Stimulated activated naive CD8-positive, alpha-beta T cell treated with anti-CD3 and anti-CD28 coated beads, Interleukin-15, amount 100 ng/mL, for 72 hours (primary cell): ENCODE measurements at regions not wholly inside any gene's neighbourhood (a gene's known extent, or its start where the extent isn't known, plus 50 kb on each side); places are given as distances from the start of the nearest gene placed in this dataset.

Experiments used
- ATAC-seq: fragments of 150-1000 bp; cut with Tn5 transposase; 2 replicates; pipeline ENCODE4 v1.10.0; 2021; ENCODE audit warnings: mild to moderate bottlenecking, moderate library complexity
- DNase-seq, 2 donors: peaks; one replicate each; pipeline ENCODE4 v3.0.0; 2021 to 2022
- H3K27ac Mint-ChIP-seq, 2 donors: one replicate each; pipeline ENCODE4 v1.8.0; 2022; ENCODE audit warnings: mild to moderate bottlenecking in 2 of 2, mixed read lengths in 2 of 2, moderate library complexity in 2 of 2
- H3K27me3 Mint-ChIP-seq: one replicate; pipeline ENCODE4 v1.8.0; 2022; ENCODE audit warnings: mixed read lengths
- H3K4me1 Mint-ChIP-seq: one replicate; pipeline ENCODE4 v1.8.0; 2022; ENCODE audit warnings: mild to moderate bottlenecking, mixed read lengths
- H3K4me3 Mint-ChIP-seq, 2 donors: one replicate each; pipeline ENCODE4 v1.8.0; 2022; ENCODE audit warnings: mild to moderate bottlenecking in 2 of 2, mixed read lengths in 2 of 2, moderate library complexity in 1 of 2
- H3K9me3 Mint-ChIP-seq, 2 donors: one replicate each; pipeline ENCODE4 v1.8.0; 2022; ENCODE audit warnings: mixed read lengths in 2 of 2

DNA sequence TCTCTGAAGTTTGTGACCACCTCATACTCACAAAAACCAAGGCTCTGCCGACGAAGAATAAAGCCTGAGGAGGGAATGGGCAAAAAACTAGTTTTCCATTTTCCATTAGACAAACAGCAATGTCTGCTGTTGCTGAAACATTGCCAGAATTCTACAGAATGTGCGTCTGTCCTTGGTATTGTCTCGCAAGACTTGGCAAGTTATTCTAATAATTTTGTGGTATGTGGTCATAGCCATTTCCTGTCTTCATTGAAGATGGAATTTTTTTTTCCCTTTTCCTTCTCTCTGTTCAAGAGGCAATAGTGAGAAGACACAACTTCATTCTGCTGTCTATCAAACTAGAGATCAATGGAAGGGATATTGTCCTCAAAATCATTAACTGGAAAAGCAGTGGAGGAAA, 296.1 kb downstream of the RND3 start:
- no peak for DNase-seq
- Mint-ChIP-seq H3K27ac (no peak overlapping the region), H3K9me3 (peaks cover 0 to 6% of the 10 kb centered on the region in 2 donors), H3K4me3 (no peak overlapping the region), H3K27me3 (no peaks in the 10 kb centered on the region), H3K4me1 (no peaks in the 10 kb centered on the region)
- ATAC-seq = no peak

DNA sequence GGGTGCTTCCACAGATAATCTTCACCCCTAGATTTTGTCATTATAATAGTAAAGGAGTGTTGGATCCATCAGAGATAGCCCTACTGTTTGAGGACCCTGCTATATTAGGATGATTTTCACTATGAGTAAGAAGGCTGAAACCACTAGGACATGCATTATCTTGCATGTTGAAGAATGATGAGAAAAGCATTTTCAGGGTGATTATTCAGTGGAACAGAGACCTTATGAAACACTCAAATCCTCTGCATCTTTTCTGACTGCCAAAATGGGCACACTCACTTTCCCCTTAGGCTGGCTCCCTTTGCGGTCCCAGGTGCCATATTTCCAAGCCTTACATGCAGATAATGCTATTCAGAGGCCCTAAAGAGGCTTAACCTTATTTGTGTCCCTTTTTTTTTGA, 296.9 kb downstream of the RND3 start:
- no peaks in the 10 kb centered on the region for H3K4me1 Mint-ChIP-seq
- ATAC-seq (no peak), DNase-seq (no peak)
- H3K9me3 Mint-ChIP-seq = no peaks in the 10 kb centered on the region
- H3K27ac Mint-ChIP-seq = no peak overlapping the region
- H3K27me3 Mint-ChIP-seq = no peaks in the 10 kb centered on the region
- H3K4me3 Mint-ChIP-seq = no peak overlapping the region

DNA sequence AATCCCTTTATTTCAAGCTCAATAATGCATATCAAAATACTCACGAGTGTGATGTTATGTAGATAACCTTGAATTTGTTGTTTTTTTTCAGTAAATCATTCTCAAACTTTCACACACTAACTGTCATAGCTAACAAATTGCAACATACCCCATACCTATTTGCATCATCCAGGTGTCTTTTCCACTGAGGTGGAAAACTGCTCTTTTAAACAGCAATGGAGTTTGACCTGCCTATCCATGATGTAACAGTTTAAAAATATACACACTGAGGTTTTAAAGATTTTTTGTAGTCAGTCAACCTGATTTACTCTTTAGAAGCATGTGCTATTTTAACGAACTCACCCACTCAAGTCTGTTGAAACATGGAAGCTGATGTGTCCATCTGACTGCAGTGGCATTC, 298.7 kb downstream of the RND3 start:
- no peaks in the 10 kb centered on the region for H3K27me3 Mint-ChIP-seq
- no peak for ATAC-seq

DNA sequence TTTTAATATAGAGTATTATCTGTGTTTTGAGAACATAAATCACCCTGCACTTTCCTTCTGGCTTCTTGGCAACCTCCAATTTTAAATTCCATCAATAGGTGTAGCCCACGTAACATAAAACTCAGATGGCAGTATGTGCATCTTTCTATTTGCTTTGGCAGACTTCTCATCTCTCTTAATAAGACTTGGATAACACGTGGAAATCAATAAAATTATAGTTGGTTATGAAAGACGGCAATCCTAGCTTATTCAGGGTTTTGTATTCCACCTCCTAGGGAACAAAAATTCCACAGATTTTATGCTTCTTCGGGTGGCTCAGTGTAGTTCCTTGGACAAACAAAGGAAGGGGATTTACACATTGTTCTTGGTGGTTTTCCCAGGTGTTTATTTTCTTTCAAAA, 299.3 kb downstream of the RND3 start:
- Mint-ChIP-seq H3K27me3 (no peaks in the 10 kb centered on the region), H3K9me3 (peaks cover 0 to 7% of the 10 kb centered on the region in 2 donors), H3K4me3 (no peak overlapping the region), H3K4me1 (no peaks in the 10 kb centered on the region), H3K27ac (no peak overlapping the region)
- DNase-seq = no peak
- no peak for ATAC-seq

More for the DNA sequence above, 298.7 kb downstream of the RND3 start:
- peaks cover 0 to 7% of the 10 kb centered on the region in 2 donors for H3K9me3 Mint-ChIP-seq
- no peaks in the 10 kb centered on the region for H3K4me1 Mint-ChIP-seq
- no peak overlapping the region for H3K4me3 Mint-ChIP-seq
- no peak for DNase-seq
- no peak overlapping the region for H3K27ac Mint-ChIP-seq

DNA sequence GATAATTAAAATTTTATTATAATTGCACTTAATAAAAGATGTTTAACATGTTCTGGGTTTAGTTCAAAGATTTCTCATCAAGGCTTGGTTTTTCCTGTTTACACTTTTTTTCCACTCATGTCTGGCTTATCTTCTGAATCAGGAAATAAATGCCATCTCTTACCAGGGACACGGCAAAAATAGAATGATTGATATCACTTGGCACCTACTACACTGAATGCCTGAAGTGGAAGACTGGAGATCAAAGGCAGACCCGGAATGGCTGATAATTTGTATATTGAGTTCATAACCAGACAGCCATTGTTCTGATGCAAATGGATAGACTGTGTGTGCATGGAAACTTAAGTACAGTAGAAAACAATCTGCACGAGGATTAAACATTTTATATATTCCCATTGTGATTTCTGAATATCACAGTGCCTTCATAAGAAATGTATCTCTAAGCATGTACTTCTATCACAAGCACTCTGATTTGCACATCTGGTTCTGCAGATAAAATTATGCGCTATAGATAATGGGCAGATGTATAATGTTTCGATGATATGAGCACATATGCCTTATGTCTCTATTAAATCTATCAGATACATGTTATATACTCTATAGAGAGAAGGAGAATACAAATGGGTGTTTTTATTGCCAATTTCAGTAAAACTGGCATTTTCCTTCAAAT, 304.8 kb downstream of the RND3 start:
- DNase-seq (no peak), ATAC-seq (no peak)
- Mint-ChIP-seq H3K4me3 (no peak overlapping the region), H3K9me3 (peaks cover 0 to 7% of the 10 kb centered on the region in 2 donors), H3K27ac (no peak overlapping the region), H3K4me1 (no peaks in the 10 kb centered on the region), H3K27me3 (no peaks in the 10 kb centered on the region)

GRCh38 chr2:150178591-150178990, 308.9 kb downstream of the RND3 start:
- DNase-seq = no peak
- no peak for ATAC-seq
- Mint-ChIP-seq H3K4me3 (no peak overlapping the region), H3K27me3 (no peaks in the 10 kb centered on the region), H3K27ac (no peak overlapping the region), H3K9me3 (no peaks in the 10 kb centered on the region), H3K4me1 (no peaks in the 10 kb centered on the region)

GRCh38 chr2:150174971-150175421, 312.5 kb downstream of the RND3 start:
- no peaks in the 10 kb centered on the region for H3K27me3 Mint-ChIP-seq
- no peak overlapping the region for H3K27ac Mint-ChIP-seq
- H3K4me1 Mint-ChIP-seq = no peaks in the 10 kb centered on the region
- H3K9me3 Mint-ChIP-seq = peaks cover 6 to 18% of the 10 kb centered on the region in 2 donors
- ATAC-seq (no peak), DNase-seq (no peak)
- no peak overlapping the region for H3K4me3 Mint-ChIP-seq

- no peaks in the 10 kb centered on the region for H3K27me3 Mint-ChIP-seq
- H3K27ac Mint-ChIP-seq = no peak overlapping the region
- no peak overlapping the region for H3K4me3 Mint-ChIP-seq
- peaks cover 10 to 21% of the 10 kb centered on the region in 2 donors for H3K9me3 Mint-ChIP-seq
- no peak for DNase-seq
- H3K4me1 Mint-ChIP-seq = no peaks in the 10 kb centered on the region
- ATAC-seq = no peak
Measured at GRCh38 chr2:150174056-150174805, 313.2 kb downstream of the RND3 start.

DNA sequence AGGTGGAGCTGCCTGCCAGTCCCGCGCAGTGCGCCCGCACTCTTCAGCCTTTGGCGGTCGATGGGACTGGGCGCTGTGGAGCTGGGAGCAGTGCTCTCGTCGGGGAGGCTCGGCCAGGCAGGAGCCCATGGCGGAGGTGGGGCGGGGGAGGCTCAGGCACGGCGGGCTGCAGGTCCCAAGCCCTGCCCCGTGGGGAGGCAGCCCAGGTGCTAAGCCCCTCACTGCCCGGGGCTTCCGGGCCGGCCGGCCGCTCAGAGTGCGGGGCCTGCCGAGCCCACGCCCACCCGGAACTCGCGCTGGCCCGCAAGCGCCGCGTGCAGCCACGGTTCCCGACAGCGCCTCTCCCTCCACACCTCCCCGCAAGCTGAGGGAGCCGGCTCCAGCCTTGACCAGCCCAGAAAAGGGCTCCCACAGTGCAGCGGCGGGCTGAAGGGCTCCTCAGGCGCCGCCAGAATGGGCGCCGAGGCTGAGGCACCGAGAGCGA, 316.4 kb downstream of the RND3 start:
- Mint-ChIP-seq H3K9me3 (peaks cover 10 to 21% of the 10 kb centered on the region in 2 donors), H3K27me3 (no peaks in the 10 kb centered on the region), H3K4me3 (no peak overlapping the region), H3K4me1 (no peaks in the 10 kb centered on the region), H3K27ac (no peak overlapping the region)
- peak; percentile 42 for ATAC-seq
- DNase-seq = no peak

GRCh38 chr2:150169237-150169629, 318.2 kb downstream of the RND3 start:
- ATAC-seq (no peak), DNase-seq (no peak)
- Mint-ChIP-seq H3K27me3 (no peaks in the 10 kb centered on the region), H3K27ac (no peak overlapping the region), H3K9me3 (peaks cover 10 to 21% of the 10 kb centered on the region in 2 donors), H3K4me3 (no peak overlapping the region), H3K4me1 (no peaks in the 10 kb centered on the region)

DNA sequence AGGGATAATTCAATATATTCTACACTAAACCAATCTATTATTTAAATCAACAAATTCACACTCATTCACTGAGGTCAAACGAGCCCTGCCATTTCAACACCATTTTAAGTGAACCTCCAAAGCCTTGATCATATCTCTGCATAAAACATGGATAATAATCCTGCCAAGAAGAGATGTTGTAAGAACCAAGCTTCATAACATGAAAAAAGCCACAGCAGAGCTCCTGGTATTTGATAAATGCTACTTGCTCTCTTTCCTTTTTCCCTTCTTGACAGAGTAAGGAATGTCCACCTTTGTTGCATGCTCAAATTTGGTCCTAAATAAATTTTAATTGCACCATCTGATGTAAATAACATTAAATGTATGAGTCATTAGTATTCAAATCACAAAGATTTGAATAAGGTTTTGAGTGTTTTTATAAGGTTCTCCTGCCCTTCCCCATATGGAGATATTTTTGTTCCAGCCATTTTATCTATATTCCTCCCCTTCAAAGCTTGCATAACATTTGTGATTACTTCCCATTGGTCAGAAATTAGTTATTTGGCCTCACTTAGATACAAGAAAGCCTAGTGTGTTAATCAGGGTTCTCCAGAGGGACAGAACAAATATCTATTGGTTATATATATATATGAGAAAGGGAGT, 318.8 kb downstream of the RND3 start:
- no peak for DNase-seq
- ATAC-seq = no peak
- Mint-ChIP-seq H3K27me3 (no peaks in the 10 kb centered on the region), H3K9me3 (peaks cover 10 to 21% of the 10 kb centered on the region in 2 donors), H3K27ac (no peak overlapping the region), H3K4me3 (no peak overlapping the region), H3K4me1 (no peaks in the 10 kb centered on the region)

GRCh38 chr2:150167711-150168110, 319.8 kb downstream of the RND3 start:
- DNase-seq = no peak

DNA sequence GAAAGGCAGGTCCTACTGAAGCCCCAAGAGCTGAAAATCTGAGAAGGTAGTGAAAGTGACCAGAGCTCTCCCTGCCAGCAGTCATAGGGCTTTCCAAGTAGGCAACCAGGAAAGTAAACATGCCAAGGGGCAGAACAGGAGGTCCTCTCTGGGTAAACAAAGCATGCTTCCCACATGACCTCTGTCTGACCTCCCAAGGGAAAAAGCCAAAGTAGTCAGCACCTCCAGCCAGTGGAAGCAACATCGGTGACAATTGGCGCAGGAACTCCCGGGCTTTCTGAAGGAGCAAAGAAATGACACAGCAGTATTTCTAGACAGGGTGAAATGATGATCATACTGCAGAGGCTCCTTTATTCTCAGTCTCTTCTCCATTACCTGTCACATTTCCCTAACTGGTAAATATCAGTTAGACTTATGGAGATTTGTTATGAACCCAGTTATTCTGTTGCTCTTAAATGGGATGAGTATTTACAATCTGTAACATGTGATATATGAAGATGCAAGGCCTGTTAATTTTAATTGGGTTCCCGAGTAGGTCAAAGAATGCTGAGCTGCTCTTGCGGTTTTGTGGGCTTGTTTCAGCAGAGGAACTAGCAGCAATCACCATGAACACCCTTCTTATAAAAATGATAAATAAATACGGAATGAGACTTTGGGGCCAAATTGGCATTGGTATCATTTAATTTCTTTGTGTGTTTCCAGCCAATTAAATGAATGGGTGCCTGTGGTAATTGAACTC, 321.0 kb downstream of the RND3 start:
- Mint-ChIP-seq H3K4me1 (no peaks in the 10 kb centered on the region), H3K4me3 (no peak overlapping the region), H3K27ac (peak overlapping the region in 1 of 2 donors; percentile 16), H3K9me3 (peaks cover 7 to 10% of the 10 kb centered on the region in 2 donors), H3K27me3 (no peaks in the 10 kb centered on the region)
- DNase-seq = no peak
- no peak for ATAC-seq

More at GRCh38 chr2:150167711-150168110, 319.8 kb downstream of the RND3 start:
- Mint-ChIP-seq H3K4me3 (no peak overlapping the region), H3K27me3 (no peaks in the 10 kb centered on the region), H3K9me3 (peaks cover 10 to 21% of the 10 kb centered on the region in 2 donors), H3K4me1 (no peaks in the 10 kb centered on the region), H3K27ac (no peak overlapping the region)
- peak; percentile 52 for ATAC-seq

DNA sequence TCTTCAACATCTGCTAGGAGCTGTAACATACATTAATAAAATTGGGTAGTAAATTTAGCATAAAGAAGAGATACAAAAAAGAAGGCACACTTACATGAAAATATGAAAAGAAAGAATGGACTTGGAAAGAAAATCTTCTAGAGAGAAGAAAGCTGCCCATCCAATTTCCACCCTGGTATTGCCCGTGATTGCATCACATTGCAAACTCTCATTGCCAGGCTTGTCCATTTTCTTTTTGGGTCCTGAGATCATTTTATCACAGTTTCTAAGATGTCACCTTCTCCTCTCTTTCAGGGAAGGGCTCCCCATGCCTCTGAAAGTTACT, 321.5 kb downstream of the RND3 start:
- H3K27ac Mint-ChIP-seq = peak overlapping the region in 1 of 2 donors; percentile 46
- no peaks in the 10 kb centered on the region for H3K27me3 Mint-ChIP-seq
- H3K4me1 Mint-ChIP-seq = no peaks in the 10 kb centered on the region
- no peak for ATAC-seq
- DNase-seq = no peak
- H3K9me3 Mint-ChIP-seq = peaks cover 6 to 7% of the 10 kb centered on the region in 2 donors
- H3K4me3 Mint-ChIP-seq = no peak overlapping the region

DNA sequence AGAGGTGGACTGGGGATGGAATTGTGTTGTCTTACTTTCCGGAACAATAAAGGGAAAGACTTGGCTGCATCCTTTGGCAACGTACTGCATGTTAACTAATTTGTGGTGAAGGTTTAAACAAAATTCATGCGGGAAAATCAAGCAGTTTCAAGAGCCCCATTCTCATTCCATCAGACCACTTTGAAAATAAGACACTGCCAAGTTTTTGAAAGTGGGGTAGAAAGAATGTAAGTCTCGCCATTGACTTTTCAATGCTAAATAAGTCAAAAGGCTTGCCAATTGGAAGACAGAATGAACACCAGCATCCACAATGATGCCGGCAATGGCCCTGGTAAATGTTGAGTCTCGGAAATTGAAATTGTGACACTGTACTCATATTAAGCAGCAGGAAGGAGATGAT, 322.0 kb downstream of the RND3 start:
- H3K27ac Mint-ChIP-seq = no peak overlapping the region
- no peak overlapping the region for H3K4me3 Mint-ChIP-seq
- peaks cover 6 to 7% of the 10 kb centered on the region in 2 donors for H3K9me3 Mint-ChIP-seq
- no peaks in the 10 kb centered on the region for H3K4me1 Mint-ChIP-seq
- DNase-seq (no peak), ATAC-seq (no peak)
- no peaks in the 10 kb centered on the region for H3K27me3 Mint-ChIP-seq
